Gastroesophageal sphincter (tissue), 4 donors: ENCODE measurements at regions not wholly inside any gene's neighbourhood (a gene's known extent, or its start where the extent isn't known, plus 50 kb on each side); places are given as distances from the start of the nearest gene placed in this dataset.

ENCODE experiments used
- ATAC-seq: fragments of 150-250 bp; one replicate; pipeline ENCODE4 v1.9.1; 2016; ENCODE audit warnings: mild to moderate bottlenecking, moderate library complexity
- H3K27ac ChIP-seq, 4 donors: fragments of 200-600 bp; sonication (generic) in 3 of 4; 1 replicate in 3 of 4; 2 replicates in 1 of 4; pipeline ENCODE4 v1.5.1; 2016 to 2019
- H3K27me3 ChIP-seq: fragments of 200-600 bp; sonication (generic); one replicate; pipeline ENCODE4 v1.5.1; 2019
- H3K36me3 ChIP-seq, 2 donors: fragments of 200-600 bp; sonication (generic); one replicate each; pipeline ENCODE4 v1.5.1; 2019; ENCODE audit warnings: control low read depth in 1 of 2
- H3K4me1 ChIP-seq, 3 donors: fragments of 200-600 bp; sonication (generic); 1 replicate in 2 of 3; 2 replicates in 1 of 3; pipeline ENCODE4 v1.5.1; 2016 to 2019; ENCODE audit warnings: control low read depth in 2 of 3
- H3K4me3 ChIP-seq, 2 donors: fragments of 200-600 bp; sonication (generic); one replicate each; pipeline ENCODE4 v1.5.1; 2019; ENCODE audit warnings: mild to moderate bottlenecking in 1 of 2, moderate library complexity in 1 of 2
- H3K9me3 ChIP-seq, 3 donors: fragments of 200-600 bp; sonication (generic); one replicate each; pipeline ENCODE4 v1.5.1; 2017 to 2019; ENCODE audit warnings: control low read depth in 2 of 3
- EP300 ChIP-seq: sonication (generic); formaldehyde crosslinking; IDR thresholded peaks from one replicate; pipeline ENCODE4 v1.6.1; 2017; ENCODE audit warnings: antibody characterized with exemption, mild to moderate bottlenecking
- POLR2A ChIP-seq, 2 donors: fragments of 450-650 bp; IDR thresholded peaks; one replicate each; pipeline ENCODE4 v1.6.1; 2017; ENCODE audit warnings: antibody characterized with exemption in 2 of 2, mild to moderate bottlenecking in 2 of 2, moderate library complexity in 1 of 2
- POLR2AphosphoS5 ChIP-seq: sonication (generic); formaldehyde crosslinking; IDR thresholded peaks from one replicate; pipeline ENCODE4 v1.6.1; 2017; ENCODE audit warnings: antibody characterized with exemption
- WGBS, 2 donors: methylation state at CpG; one replicate each; pipeline ENCODE4 v1.1.5; 2018; ENCODE audit warnings: low coverage in 1 of 2; 5-methylcytosine and 5-hydroxymethylcytosine counted together
- TF ChIP-seq, protein P1 (sequence below), 4 experiments: fragments of 200-600 bp in 2 of 4; fragments of 450-650 bp in 2 of 4; sonication (generic) in 1 of 4; IDR thresholded peaks; one replicate each; pipeline ENCODE4 v1.5.1; 2017 to 2019; ENCODE audit warnings: antibody characterized with exemption in 4 of 4, mild to moderate bottlenecking in 2 of 4, moderate library complexity in 2 of 4

DNA sequence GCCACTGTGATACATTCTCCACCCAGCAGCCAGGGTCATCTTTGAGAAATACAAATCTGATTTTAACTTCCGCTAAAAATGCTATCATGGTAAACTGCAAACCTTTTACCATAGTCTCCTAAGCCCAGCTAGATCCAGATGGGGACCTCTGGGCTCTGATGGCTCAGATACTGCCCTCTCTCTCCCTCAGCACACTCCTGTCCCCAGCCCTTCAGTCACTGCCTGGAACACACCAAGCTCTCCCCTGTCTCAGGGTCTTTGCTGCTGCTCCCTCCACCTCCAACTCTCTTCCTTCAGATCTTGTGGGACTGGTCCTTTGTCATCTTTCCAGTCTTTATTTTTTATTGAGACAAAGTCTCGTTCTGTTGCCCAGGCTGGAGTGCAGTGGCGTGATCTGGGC, 65.1 kb downstream of the SPRY4 start:
- no peaks in the 10 kb centered on the region for H3K36me3 ChIP-seq
- TF ChIP-seq POLR2A (IDR thresholded peaks at IDR 0.05) (no peak), EP300 (no peak), POLR2AphosphoS5 (no peak)
- TF ChIP-seq, protein P1, sequence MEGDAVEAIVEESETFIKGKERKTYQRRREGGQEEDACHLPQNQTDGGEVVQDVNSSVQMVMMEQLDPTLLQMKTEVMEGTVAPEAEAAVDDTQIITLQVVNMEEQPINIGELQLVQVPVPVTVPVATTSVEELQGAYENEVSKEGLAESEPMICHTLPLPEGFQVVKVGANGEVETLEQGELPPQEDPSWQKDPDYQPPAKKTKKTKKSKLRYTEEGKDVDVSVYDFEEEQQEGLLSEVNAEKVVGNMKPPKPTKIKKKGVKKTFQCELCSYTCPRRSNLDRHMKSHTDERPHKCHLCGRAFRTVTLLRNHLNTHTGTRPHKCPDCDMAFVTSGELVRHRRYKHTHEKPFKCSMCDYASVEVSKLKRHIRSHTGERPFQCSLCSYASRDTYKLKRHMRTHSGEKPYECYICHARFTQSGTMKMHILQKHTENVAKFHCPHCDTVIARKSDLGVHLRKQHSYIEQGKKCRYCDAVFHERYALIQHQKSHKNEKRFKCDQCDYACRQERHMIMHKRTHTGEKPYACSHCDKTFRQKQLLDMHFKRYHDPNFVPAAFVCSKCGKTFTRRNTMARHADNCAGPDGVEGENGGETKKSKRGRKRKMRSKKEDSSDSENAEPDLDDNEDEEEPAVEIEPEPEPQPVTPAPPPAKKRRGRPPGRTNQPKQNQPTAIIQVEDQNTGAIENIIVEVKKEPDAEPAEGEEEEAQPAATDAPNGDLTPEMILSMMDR (IDR thresholded peaks at IDR 0.05): no peak
- no peaks in the 10 kb centered on the region for H3K27me3 ChIP-seq
- no peak overlapping the region for H3K4me3 ChIP-seq
- no peaks in the 10 kb centered on the region for H3K4me1 ChIP-seq
- no peaks in the 10 kb centered on the region for H3K9me3 ChIP-seq
- WGBS, 2 donors: 94 to 95% methylated on average over 3 of the region's 3 CpGs
- ATAC-seq: no peak
- no peak overlapping the region for H3K27ac ChIP-seq

DNA sequence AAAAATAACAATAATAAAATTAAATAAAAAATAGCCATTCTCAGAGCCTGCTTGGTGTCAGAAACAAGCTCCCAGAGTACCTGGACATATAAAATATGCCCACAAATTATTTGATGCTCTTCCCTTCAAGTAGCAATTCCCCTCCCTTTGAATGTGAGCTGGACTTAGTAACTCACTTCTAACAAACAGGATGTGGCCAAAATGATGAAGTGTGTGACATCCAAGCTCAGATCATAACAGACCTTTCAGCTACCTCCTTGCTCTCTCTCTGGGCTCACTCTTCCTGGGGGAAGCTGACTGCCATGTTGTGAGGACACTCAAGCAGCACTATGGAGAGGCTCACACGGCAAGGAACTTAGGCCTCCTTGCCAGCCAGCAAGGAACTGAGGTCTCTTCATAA, 69.0 kb downstream of the SPRY4 start:
- WGBS, 2 donors: 100% methylated on average over 1 of the region's 1 CpG; no CpG with 5 or more reads in 1 of the 2 donors
- no peak for TF ChIP-seq POLR2AphosphoS5
- no peak for TF ChIP-seq EP300
- TF ChIP-seq POLR2A (IDR thresholded peaks at IDR 0.05): no peak
- TF ChIP-seq, protein P1 (IDR thresholded peaks at IDR 0.05): no peak
- Histone ChIP-seq H3K27me3 (no peaks in the 10 kb centered on the region), H3K4me1 (no peaks in the 10 kb centered on the region), H3K9me3 (no peaks in the 10 kb centered on the region), H3K27ac (no peak overlapping the region), H3K36me3 (no peaks in the 10 kb centered on the region), H3K4me3 (no peak overlapping the region)
- ATAC-seq: no peak

DNA sequence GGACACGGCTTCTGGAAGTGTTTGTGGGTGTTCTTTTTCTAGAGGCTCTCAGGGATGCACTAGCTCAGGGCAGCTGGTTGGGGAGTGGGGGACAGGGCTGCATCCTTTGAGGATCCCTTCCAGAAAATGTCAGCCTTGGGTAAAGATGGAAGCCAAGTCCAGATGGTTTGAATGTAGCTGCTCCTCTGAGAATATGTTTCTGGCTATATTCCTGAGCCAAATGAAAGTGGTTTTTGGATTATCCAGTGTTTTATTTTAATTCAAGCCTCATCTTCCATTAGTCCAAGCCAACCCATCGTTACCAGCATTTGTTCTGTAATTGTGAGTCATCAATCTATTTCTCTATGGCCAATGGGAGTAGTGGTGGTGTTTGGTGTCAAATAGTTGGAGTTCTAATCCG, 70.4 kb downstream of the SPRY4 start:
- H3K27ac ChIP-seq: no peak overlapping the region
- no peaks in the 10 kb centered on the region for H3K36me3 ChIP-seq
- no peaks in the 10 kb centered on the region for H3K9me3 ChIP-seq
- H3K27me3 ChIP-seq: no peaks in the 10 kb centered on the region
- TF ChIP-seq POLR2A (IDR thresholded peaks at IDR 0.05) (no peak), EP300 (no peak), POLR2AphosphoS5 (no peak)
- TF ChIP-seq, protein P1 (IDR thresholded peaks at IDR 0.05): no peak
- no peak for ATAC-seq
- H3K4me3 ChIP-seq: no peak overlapping the region
- H3K4me1 ChIP-seq: peaks cover 0 to 2% (median 0%) of the 10 kb centered on the region in 3 donors
- WGBS, 2 donors: 48 to 75% methylated on average over 2 to 3 of the region's 3 CpGs

DNA sequence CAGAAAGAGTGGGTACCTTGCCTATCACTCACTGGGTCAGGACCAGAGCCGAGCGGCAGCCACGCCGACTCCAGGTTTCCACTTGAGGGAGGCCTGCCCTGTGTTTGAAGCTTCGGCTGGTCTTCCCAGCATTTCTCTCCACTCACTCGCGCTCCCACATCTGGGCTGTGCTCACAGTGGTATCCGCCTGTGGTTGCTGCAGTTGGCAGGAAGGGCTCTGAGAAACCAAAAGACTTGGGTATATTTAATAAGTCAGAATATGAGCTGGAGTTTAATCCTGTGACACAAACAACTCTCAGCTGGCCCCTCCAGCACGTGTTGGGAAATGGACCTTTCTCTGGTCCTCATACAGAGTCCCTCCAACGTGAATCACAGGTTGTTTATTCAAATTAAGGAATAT, 70.9 kb downstream of the SPRY4 start:
- TF ChIP-seq EP300 (no peak), POLR2AphosphoS5 (no peak), POLR2A (IDR thresholded peaks at IDR 0.05) (no peak)
- TF ChIP-seq, protein P1 (IDR thresholded peaks at IDR 0.05): no peak
- no peaks in the 10 kb centered on the region for H3K27me3 ChIP-seq
- H3K4me3 ChIP-seq: no peak overlapping the region
- no peak for ATAC-seq
- no peak overlapping the region for H3K27ac ChIP-seq
- H3K36me3 ChIP-seq: no peaks in the 10 kb centered on the region
- H3K9me3 ChIP-seq: no peaks in the 10 kb centered on the region
- WGBS, 2 donors: 55 to 81% methylated on average over 4 to 6 of the region's 10 CpGs
- H3K4me1 ChIP-seq: peaks cover 0 to 7% (median 0%) of the 10 kb centered on the region in 3 donors

DNA sequence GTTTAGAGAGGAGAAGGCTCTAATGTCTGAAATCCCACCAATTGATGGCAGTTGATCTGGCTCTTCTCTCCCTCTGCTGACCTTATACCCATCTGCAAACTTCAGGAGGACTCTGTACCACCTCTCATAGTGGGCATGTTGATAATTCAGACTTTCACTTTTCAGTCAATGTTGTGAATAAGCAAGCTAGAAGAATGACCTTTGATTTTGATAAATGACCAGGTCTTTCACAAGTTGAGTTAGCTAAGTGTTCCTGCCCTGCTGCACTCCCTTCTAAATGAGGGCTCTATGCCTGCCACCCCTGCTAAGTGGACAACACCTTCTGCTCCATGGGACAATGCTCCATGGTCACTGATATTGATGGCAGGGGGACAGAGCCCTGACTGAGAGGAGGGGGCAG, 74.7 kb downstream of the SPRY4 start:
- Histone ChIP-seq H3K4me1 (peaks cover 4 to 28% (median 12%) of the 10 kb centered on the region in 3 donors), H3K36me3 (no peaks in the 10 kb centered on the region), H3K4me3 (no peak overlapping the region), H3K9me3 (no peaks in the 10 kb centered on the region), H3K27me3 (no peaks in the 10 kb centered on the region), H3K27ac (no peak overlapping the region)
- ATAC-seq: no peak
- TF ChIP-seq EP300: no peak
